ENCODE measurements at regions not wholly inside any gene's neighbourhood (a gene's known extent, or its start where the extent isn't known, plus 50 kb on each side); places are given as distances from the start of the nearest gene placed in this dataset.
"Not testable (repeated sequence)": the region's sequence is repeated elsewhere in the genome, so short reads cannot be mapped to it uniquely, and the experiment has no call there.

- not testable (repeated sequence) for TF ChIP-seq CTCF, POLR2A (IDR thresholded peaks at IDR 0.05)
These were observed 313.6 kb upstream of the FRG1 start for GRCh38 chr4:189627041-189627440.

Data from gastroesophageal sphincter (tissue), 3 donors.